SK-N-MC (cell line): ENCODE measurements at regions not wholly inside any gene's neighbourhood (a gene's known extent, or its start where the extent isn't known, plus 50 kb on each side); places are given as distances from the start of the nearest gene placed in this dataset.
"Not testable (repeated sequence)": the region's sequence is repeated elsewhere in the genome, so short reads cannot be mapped to it uniquely, and the experiment has no call there.

Experiments
- FOXP2 ChIP-seq: optimal IDR thresholded peaks from 2 replicates; pipeline ENCODE3; 2011; ENCODE audit warnings: mild to moderate bottlenecking, moderate library complexity; ENCODE audit not compliant: insufficient read depth; ENCODE audit errors: extremely low read length, control extremely low read depth
- POLR2AphosphoS5 ChIP-seq: IDR thresholded peaks from 2 replicates; pipeline ENCODE4 v1.6.1; 2012; ENCODE audit warnings: mild to moderate bottlenecking, low read depth, low read length, borderline replicate concordance

DNA sequence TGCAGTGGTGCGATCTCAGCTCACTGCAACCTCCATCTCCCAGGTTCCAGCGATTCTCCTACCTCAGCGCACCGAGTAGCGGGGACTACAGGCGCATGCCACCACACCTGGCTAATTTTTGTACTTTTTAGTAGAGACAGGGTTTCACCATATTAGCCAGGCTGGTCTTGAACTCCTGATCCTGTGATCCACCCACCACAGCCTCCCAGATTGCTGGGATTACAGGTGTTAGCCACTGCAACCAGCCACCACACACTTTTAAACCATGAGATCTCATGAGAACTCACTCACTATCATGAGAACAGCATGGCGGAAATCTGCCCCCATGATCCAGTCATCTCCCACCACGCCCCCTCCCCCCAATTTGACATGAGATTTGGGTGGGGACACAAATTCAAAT, 636.9 kb downstream of the MCTP2 start:
- TF ChIP-seq POLR2AphosphoS5, FOXP2: not testable (repeated sequence)
